PFSK-1 (cell line): ENCODE measurements at regions not wholly inside any gene's neighbourhood (a gene's known extent, or its start where the extent isn't known, plus 50 kb on each side); places are given as distances from the start of the nearest gene placed in this dataset.

Source experiments
- FOXP2 ChIP-seq: optimal IDR thresholded peaks from 2 replicates; pipeline ENCODE3; 2011; ENCODE audit warnings: borderline replicate concordance, control low read depth, inconsistent platforms; ENCODE audit not compliant: insufficient read depth; ENCODE audit errors: extremely low read length, extremely low read depth
- POLR2AphosphoS5 ChIP-seq: IDR thresholded peaks from 2 replicates; pipeline ENCODE4 v1.6.1; 2012; ENCODE audit warnings: low read depth, mild to moderate bottlenecking, control low read depth, low read length, moderate library complexity
- SIN3A ChIP-seq: IDR thresholded peaks from 2 replicates; pipeline ENCODE4 v1.6.1; 2012; ENCODE audit warnings: mild to moderate bottlenecking, low read length, moderate library complexity, borderline replicate concordance; ENCODE audit not compliant: insufficient read depth
- TAF1 ChIP-seq: IDR thresholded peaks from 2 replicates; pipeline ENCODE4 v1.6.1; 2012; ENCODE audit warnings: low read length, control low read depth, borderline replicate concordance; ENCODE audit not compliant: insufficient read depth

DNA sequence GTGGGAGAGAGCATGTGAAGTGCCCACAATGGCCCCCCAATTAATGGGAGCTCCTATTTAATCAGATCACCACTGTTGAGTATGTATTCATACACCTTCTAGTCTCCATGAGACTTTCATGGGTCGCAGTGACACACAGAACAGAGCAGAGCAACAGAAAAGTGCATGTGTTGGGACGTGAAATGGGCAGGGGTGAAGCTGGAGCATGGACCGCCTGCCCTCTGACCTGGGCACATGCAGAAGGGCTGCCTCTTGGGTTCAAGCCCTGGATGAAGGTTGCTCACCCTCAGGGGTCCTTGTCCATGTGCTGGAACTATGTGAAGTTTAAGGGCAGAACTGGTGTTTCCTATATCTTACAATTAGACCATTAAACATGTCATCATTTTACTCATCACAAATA, 106.0 kb upstream of the PHACTR3 start:
- no peak for TF ChIP-seq TAF1
- TF ChIP-seq POLR2AphosphoS5, result no peak
- no peak for TF ChIP-seq SIN3A
- no peak for TF ChIP-seq FOXP2
